RCC 7860 (cell line): ENCODE measurements at regions not wholly inside any gene's neighbourhood (a gene's known extent, or its start where the extent isn't known, plus 50 kb on each side); places are given as distances from the start of the nearest gene placed in this dataset.
A peak's percentile ranks its signal among the peaks of the same experiment; 100 is the strongest.
"Not testable (repeated sequence)": the region's sequence is repeated elsewhere in the genome, so short reads cannot be mapped to it uniquely, and the experiment has no call there.

Source experiments
- DNase-seq: peaks from one replicate; pipeline ENCODE4 v3.0.0-alpha.2; 2015; ENCODE audit warnings: low spot score
- FAIRE-seq: peaks from 2 replicates; lab custom pipeline; 2012; peaks lifted over from hg19 to GRCh38; lab: Jason Lieb, UNC

GRCh38 chr1:192905049-192905448, 96.2 kb downstream of the RGS2 start:
- DNase-seq (no peak), FAIRE-seq (no peak)

- DNase-seq, result peak; percentile 14
These were observed 97.5 kb downstream of the RGS2 start for GRCh38 chr1:192906334-192906733.

GRCh38 chr1:192907545-192908243, 98.9 kb downstream of the RGS2 start:
- no peak for DNase-seq
- no peak for FAIRE-seq

More at GRCh38 chr1:192906334-192906733, 97.5 kb downstream of the RGS2 start:
- peak; percentile 39 for FAIRE-seq

- DNase-seq, FAIRE-seq: not testable (repeated sequence)
These were observed 103.2 kb downstream of the RGS2 start for GRCh38 chr1:192911896-192912656.

- DNase-seq (no peak), FAIRE-seq (no peak)
These were observed 104.8 kb downstream of the RGS2 start for GRCh38 chr1:192913683-192914082.

GRCh38 chr1:192914092-192914491, 105.3 kb downstream of the RGS2 start:
- FAIRE-seq (no peak), DNase-seq (no peak)

- DNase-seq (peak; percentile 38), FAIRE-seq (peak; percentile 86)
These were observed 105.9 kb downstream of the RGS2 start for GRCh38 chr1:192914696-192915095.

- DNase-seq (no peak), FAIRE-seq (no peak)
These were observed 107.2 kb downstream of the RGS2 start for GRCh38 chr1:192916021-192916420.

- no peak for FAIRE-seq
- DNase-seq, result no peak
These were observed 109.4 kb downstream of the RGS2 start for GRCh38 chr1:192918259-192918658.

GRCh38 chr1:192920412-192920811, 111.6 kb downstream of the RGS2 start:
- FAIRE-seq, result no peak
- no peak for DNase-seq

- FAIRE-seq, result no peak
These were observed 116.8 kb downstream of the RGS2 start for GRCh38 chr1:192925609-192926008.

GRCh38 chr1:192926736-192927135, 117.9 kb downstream of the RGS2 start:
- no peak for FAIRE-seq

More at GRCh38 chr1:192925609-192926008, 116.8 kb downstream of the RGS2 start:
- no peak for DNase-seq

GRCh38 chr1:192927496-192927895, 118.7 kb downstream of the RGS2 start:
- FAIRE-seq (no peak), DNase-seq (no peak)

More at GRCh38 chr1:192926736-192927135, 117.9 kb downstream of the RGS2 start:
- no peak for DNase-seq

- DNase-seq, result no peak
- no peak for FAIRE-seq
These were observed 120.8 kb downstream of the RGS2 start for GRCh38 chr1:192929597-192929996.

GRCh38 chr1:192933744-192934143, 124.9 kb downstream of the RGS2 start:
- FAIRE-seq (no peak), DNase-seq (no peak)

- DNase-seq (no peak), FAIRE-seq (no peak)
These were observed 122.7 kb downstream of the UCHL5 start for GRCh38 chr1:192936313-192937018.

- FAIRE-seq (no peak), DNase-seq (no peak)
These were observed 122.0 kb downstream of the UCHL5 start for GRCh38 chr1:192937128-192937527.

GRCh38 chr1:192939440-192939839, 119.7 kb downstream of the UCHL5 start:
- DNase-seq, result no peak
- FAIRE-seq, result peak; percentile 20

GRCh38 chr1:192940658-192941057, 118.5 kb downstream of the UCHL5 start:
- DNase-seq, result no peak
- FAIRE-seq, result no peak

- DNase-seq, result no peak
- FAIRE-seq, result no peak
These were observed 117.3 kb downstream of the UCHL5 start for GRCh38 chr1:192941722-192942411.

GRCh38 chr1:192943108-192943507, 116.1 kb downstream of the UCHL5 start:
- DNase-seq (no peak), FAIRE-seq (no peak)
